Nephron progenitor cell (in vitro differentiated cells): ENCODE measurements at regions not wholly inside any gene's neighbourhood (a gene's known extent, or its start where the extent isn't known, plus 50 kb on each side); places are given as distances from the start of the nearest gene placed in this dataset.
"Not testable (repeated sequence)": the region's sequence is repeated elsewhere in the genome, so short reads cannot be mapped to it uniquely, and the experiment has no call there.

Experiments
- DNase-seq: peaks from one replicate; pipeline ENCODE4 v3.0.0; 2021
- H3K27ac Mint-ChIP-seq: 2 replicates; pipeline ENCODE4 v1.8.0; 2021; ENCODE audit warnings: mild to moderate bottlenecking, moderate library complexity, mixed read lengths
- H3K27me3 Mint-ChIP-seq: 2 replicates; pipeline ENCODE4 v1.8.0; 2021; ENCODE audit warnings: mild to moderate bottlenecking, low read depth, mixed read lengths; ENCODE audit not compliant: poor library complexity
- H3K36me3 Mint-ChIP-seq: 2 replicates; pipeline ENCODE4 v1.8.0; 2021; ENCODE audit warnings: low read depth, mixed read lengths
- H3K4me1 Mint-ChIP-seq: 2 replicates; pipeline ENCODE4 v1.8.0; 2021; ENCODE audit warnings: mixed read lengths
- H3K4me3 Mint-ChIP-seq: 2 replicates; pipeline ENCODE4 v1.8.0; 2021; ENCODE audit warnings: mild to moderate bottlenecking, moderate library complexity, mixed read lengths
- H3K9me3 Mint-ChIP-seq: 2 replicates; pipeline ENCODE4 v1.8.0; 2021; ENCODE audit warnings: mild to moderate bottlenecking, moderate library complexity, mixed read lengths
- CTCF ChIP-seq: fragments of 200-600 bp; sonication (generic); IDR thresholded peaks from 2 replicates; pipeline ENCODE4 v1.5.0; 2021; ENCODE audit warnings: antibody characterized with exemption

- Mint-ChIP-seq H3K36me3 (no peaks in the 10 kb centered on the region), H3K9me3 (peaks cover 29% of the 10 kb centered on the region), H3K27ac (no peak overlapping the region), H3K27me3 (no peaks in the 10 kb centered on the region), H3K4me1 (no peaks in the 10 kb centered on the region), H3K4me3 (no peak overlapping the region)
- no peak for DNase-seq
- TF ChIP-seq CTCF = no peak
These were observed 61.2 kb downstream of the SOD2 start for GRCh38 chr6:159631886-159632285.

- DNase-seq = no peak
- H3K27ac Mint-ChIP-seq = no peak overlapping the region
- H3K27me3 Mint-ChIP-seq = no peaks in the 10 kb centered on the region
- no peaks in the 10 kb centered on the region for H3K36me3 Mint-ChIP-seq
- TF ChIP-seq CTCF = no peak
- no peak overlapping the region for H3K4me3 Mint-ChIP-seq
- H3K9me3 Mint-ChIP-seq = peaks cover 32% of the 10 kb centered on the region
- no peaks in the 10 kb centered on the region for H3K4me1 Mint-ChIP-seq
These were observed 65.1 kb downstream of the SOD2 start for GRCh38 chr6:159627939-159628338.

- H3K36me3 Mint-ChIP-seq, DNase-seq, H3K27ac Mint-ChIP-seq, H3K4me3 Mint-ChIP-seq, H3K27me3 Mint-ChIP-seq, H3K4me1 Mint-ChIP-seq: not testable (repeated sequence)
- H3K9me3 Mint-ChIP-seq = peaks cover 32% of the 10 kb centered on the region
These were observed 66.5 kb downstream of the SOD2 start for GRCh38 chr6:159626506-159626905.

- H3K36me3 Mint-ChIP-seq = no peaks in the 10 kb centered on the region
- no peak overlapping the region for H3K27ac Mint-ChIP-seq
- no peak overlapping the region for H3K4me3 Mint-ChIP-seq
- peaks cover 4% of the 10 kb centered on the region for H3K27me3 Mint-ChIP-seq
- H3K4me1 Mint-ChIP-seq = peaks cover 7% of the 10 kb centered on the region
- peaks cover 24% of the 10 kb centered on the region for H3K9me3 Mint-ChIP-seq
- TF ChIP-seq CTCF = no peak
- DNase-seq = no peak
These were observed 69.9 kb downstream of the SOD2 start for GRCh38 chr6:159623156-159623555.

- H3K36me3 Mint-ChIP-seq = no peaks in the 10 kb centered on the region
- no peak for DNase-seq
- no peak overlapping the region for H3K27ac Mint-ChIP-seq
- peaks cover 37% of the 10 kb centered on the region for H3K9me3 Mint-ChIP-seq
- H3K27me3 Mint-ChIP-seq = peaks cover 15% of the 10 kb centered on the region
- no peak overlapping the region for H3K4me3 Mint-ChIP-seq
- H3K4me1 Mint-ChIP-seq = peaks cover 7% of the 10 kb centered on the region
- no peak for TF ChIP-seq CTCF
These were observed 72.1 kb downstream of the SOD2 start for GRCh38 chr6:159620947-159621346.

GRCh38 chr6:159617444-159617843 lies 75.6 kb downstream of the SOD2 start:
- no peak overlapping the region for H3K27ac Mint-ChIP-seq
- H3K27me3 Mint-ChIP-seq = peaks cover 15% of the 10 kb centered on the region
- TF ChIP-seq CTCF = no peak
- H3K4me1 Mint-ChIP-seq = peaks cover 7% of the 10 kb centered on the region
- no peak overlapping the region for H3K4me3 Mint-ChIP-seq
- H3K36me3 Mint-ChIP-seq = no peaks in the 10 kb centered on the region
- H3K9me3 Mint-ChIP-seq = peaks cover 61% of the 10 kb centered on the region
- no peak for DNase-seq
